DND-41 (cell line): ENCODE measurements at regions not wholly inside any gene's neighbourhood (a gene's known extent, or its start where the extent isn't known, plus 50 kb on each side); places are given as distances from the start of the nearest gene placed in this dataset.

Source experiments
- ATAC-seq: fragments of 200-7000 bp; cut with Tn5 transposase; 3 replicates; pipeline ENCODE4 v1.9.1; 2021; ENCODE audit warnings: low read depth; ENCODE audit not compliant: insufficient read depth
- DNase-seq: peaks from one replicate; pipeline ENCODE4 v3.0.0-alpha.2; 2020
- H2AFZ ChIP-seq: 2 replicates; pipeline ENCODE4 v1.6.0; 2012; ENCODE audit warnings: low read depth, low read length
- H3K27ac ChIP-seq: 2 replicates; pipeline ENCODE4 v1.5.1; 2012; ENCODE audit warnings: low read length, inconsistent platforms
- H3K27me3 ChIP-seq: fragments of 200-600 bp; sonication (generic); 2 replicates; pipeline ENCODE4 v1.6.0; 2012; ENCODE audit warnings: low read length, mild to moderate bottlenecking, inconsistent platforms; ENCODE audit not compliant: insufficient read depth, poor library complexity
- H3K36me3 ChIP-seq: 2 replicates; pipeline ENCODE4 v1.5.1; 2012; ENCODE audit warnings: low read length, inconsistent platforms; ENCODE audit not compliant: insufficient read depth
- H3K4me1 ChIP-seq: 2 replicates; pipeline ENCODE4 v1.5.1; 2012; ENCODE audit warnings: mild to moderate bottlenecking, low read length; ENCODE audit not compliant: insufficient read depth
- H3K4me2 ChIP-seq: 2 replicates; pipeline ENCODE4 v1.6.0; 2012; ENCODE audit warnings: mild to moderate bottlenecking, moderate library complexity, low read length, inconsistent platforms; ENCODE audit not compliant: insufficient read depth
- H3K4me3 ChIP-seq, 2 experiments: fragments of 200-600 bp in 1 of 2; shearing (Covaris generic) in 1 of 2; 2 replicates each; pipeline ENCODE4 v1.5.1; 2012 to 2016; ENCODE audit warnings: inconsistent platforms in 2 of 2, low read length in 2 of 2, mild to moderate bottlenecking in 2 of 2, low read depth in 1 of 2, moderate library complexity in 1 of 2
- H3K79me2 ChIP-seq: 2 replicates; pipeline ENCODE4 v1.6.0; 2012; ENCODE audit warnings: low read length, inconsistent platforms; ENCODE audit not compliant: insufficient read depth
- H3K9ac ChIP-seq: 2 replicates; pipeline ENCODE4 v1.6.0; 2012; ENCODE audit warnings: low read depth, mild to moderate bottlenecking, inconsistent platforms, low read length, moderate library complexity
- H3K9me3 ChIP-seq: 2 replicates; pipeline ENCODE4 v1.5.1; 2012; ENCODE audit warnings: low read length, moderate library complexity, mild to moderate bottlenecking, inconsistent platforms; ENCODE audit not compliant: insufficient read depth, severe bottlenecking
- H4K20me1 ChIP-seq: 2 replicates; pipeline ENCODE4 v1.6.0; 2012; ENCODE audit warnings: low read length; ENCODE audit not compliant: insufficient read depth
- EZH2 ChIP-seq: IDR thresholded peaks from 3 replicates; pipeline ENCODE4 v1.6.1; 2012; ENCODE audit warnings: borderline replicate concordance, low read depth, mild to moderate bottlenecking, moderate library complexity, low read length, inconsistent platforms; ENCODE audit not compliant: severe bottlenecking
- TF ChIP-seq, protein P1 (sequence below): IDR thresholded peaks from 2 replicates; pipeline ENCODE4 v1.5.1; 2012; ENCODE audit warnings: borderline replicate concordance, low read length, moderate library complexity, mild to moderate bottlenecking; ENCODE audit not compliant: poor library complexity, severe bottlenecking; ENCODE audit errors: extremely low read depth

DNA sequence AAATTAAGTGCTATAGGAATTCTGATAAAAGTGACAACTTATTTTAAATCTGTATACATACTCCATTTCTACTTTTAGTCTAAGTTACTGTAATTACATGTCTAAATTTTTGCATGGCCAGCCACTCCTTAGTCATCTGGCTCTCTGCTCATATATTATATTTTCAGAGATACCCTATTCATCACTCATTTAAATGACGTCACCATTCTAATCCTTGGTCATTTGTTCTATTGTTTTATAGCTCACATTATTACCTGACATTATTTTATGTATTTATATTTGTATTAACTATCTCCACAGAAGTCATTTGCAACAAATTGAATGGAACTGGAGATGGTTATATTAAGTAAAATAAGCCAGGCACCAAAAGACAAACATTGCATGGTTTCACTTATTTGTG is 179.6 kb upstream of the CXorf51A start:
- no peaks in the 10 kb centered on the region for H3K4me1 ChIP-seq
- H3K4me2 ChIP-seq: no peak overlapping the region
- no peak overlapping the region for H3K9ac ChIP-seq
- H3K36me3 ChIP-seq: no peaks in the 10 kb centered on the region
- H3K27me3 ChIP-seq: no peaks in the 10 kb centered on the region
- no peak for ATAC-seq
- H3K79me2 ChIP-seq: no peaks in the 10 kb centered on the region
- no peak overlapping the region for H3K4me3 ChIP-seq
- H3K27ac ChIP-seq: no peak overlapping the region
- no peak for TF ChIP-seq EZH2
- TF ChIP-seq, protein P1, sequence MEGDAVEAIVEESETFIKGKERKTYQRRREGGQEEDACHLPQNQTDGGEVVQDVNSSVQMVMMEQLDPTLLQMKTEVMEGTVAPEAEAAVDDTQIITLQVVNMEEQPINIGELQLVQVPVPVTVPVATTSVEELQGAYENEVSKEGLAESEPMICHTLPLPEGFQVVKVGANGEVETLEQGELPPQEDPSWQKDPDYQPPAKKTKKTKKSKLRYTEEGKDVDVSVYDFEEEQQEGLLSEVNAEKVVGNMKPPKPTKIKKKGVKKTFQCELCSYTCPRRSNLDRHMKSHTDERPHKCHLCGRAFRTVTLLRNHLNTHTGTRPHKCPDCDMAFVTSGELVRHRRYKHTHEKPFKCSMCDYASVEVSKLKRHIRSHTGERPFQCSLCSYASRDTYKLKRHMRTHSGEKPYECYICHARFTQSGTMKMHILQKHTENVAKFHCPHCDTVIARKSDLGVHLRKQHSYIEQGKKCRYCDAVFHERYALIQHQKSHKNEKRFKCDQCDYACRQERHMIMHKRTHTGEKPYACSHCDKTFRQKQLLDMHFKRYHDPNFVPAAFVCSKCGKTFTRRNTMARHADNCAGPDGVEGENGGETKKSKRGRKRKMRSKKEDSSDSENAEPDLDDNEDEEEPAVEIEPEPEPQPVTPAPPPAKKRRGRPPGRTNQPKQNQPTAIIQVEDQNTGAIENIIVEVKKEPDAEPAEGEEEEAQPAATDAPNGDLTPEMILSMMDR: no peak
- H4K20me1 ChIP-seq: no peaks in the 10 kb centered on the region
- no peaks in the 10 kb centered on the region for H3K9me3 ChIP-seq
- no peak for DNase-seq
- no peak overlapping the region for H2AFZ ChIP-seq

DNA sequence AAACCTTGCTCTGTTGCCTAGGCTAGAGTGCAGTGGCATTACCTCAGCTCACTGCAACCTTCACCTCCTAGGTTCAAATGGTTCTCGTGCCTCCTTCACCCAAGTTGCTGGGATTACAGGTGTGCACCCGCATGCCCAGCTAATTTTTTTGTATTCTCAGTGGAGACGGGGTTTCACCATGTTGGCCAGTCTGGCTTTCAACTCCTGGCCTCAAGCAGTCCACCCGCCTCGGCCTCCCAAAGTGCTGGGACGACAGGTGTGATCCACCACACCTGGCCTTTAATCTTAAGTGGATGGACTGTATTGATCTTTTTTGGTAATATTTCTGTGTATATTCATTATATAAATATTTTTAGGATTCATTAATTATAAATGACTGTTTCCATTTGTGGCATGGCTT is 158.7 kb upstream of the CXorf51A start:
- H3K4me3 ChIP-seq: no peak overlapping the region
- H2AFZ ChIP-seq: no peak overlapping the region
- no peaks in the 10 kb centered on the region for H3K4me1 ChIP-seq
- DNase-seq (no peak), ATAC-seq (no peak)
- H3K4me2 ChIP-seq: no peak overlapping the region
- no peaks in the 10 kb centered on the region for H3K27me3 ChIP-seq
- no peak overlapping the region for H3K9ac ChIP-seq
- H3K9me3 ChIP-seq: no peaks in the 10 kb centered on the region
- H3K27ac ChIP-seq: no peak overlapping the region
- TF ChIP-seq, protein P1: no peak
- no peak for TF ChIP-seq EZH2
- H4K20me1 ChIP-seq: no peaks in the 10 kb centered on the region
- no peaks in the 10 kb centered on the region for H3K79me2 ChIP-seq
- H3K36me3 ChIP-seq: no peaks in the 10 kb centered on the region

DNA sequence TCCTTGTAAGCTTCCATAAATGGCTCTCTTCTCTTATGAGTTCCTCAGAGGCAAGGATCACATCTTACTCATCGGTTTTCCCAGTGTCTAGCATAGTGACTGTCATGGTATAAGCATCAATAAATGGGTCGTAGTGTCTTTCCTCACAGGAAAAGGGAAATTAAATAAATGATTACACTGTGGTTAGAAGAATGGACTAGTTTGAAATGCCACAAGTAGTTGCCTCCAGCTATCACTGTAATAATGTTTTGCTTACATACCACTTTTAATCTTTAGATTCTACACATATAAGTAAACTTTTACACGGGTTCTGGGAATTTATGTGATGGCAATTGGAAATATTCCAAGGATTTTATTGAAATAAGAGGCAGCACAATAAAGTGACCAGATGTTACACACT is 152.8 kb upstream of the CXorf51A start:
- H3K4me1 ChIP-seq: no peaks in the 10 kb centered on the region
- no peaks in the 10 kb centered on the region for H3K79me2 ChIP-seq
- ATAC-seq (no peak), DNase-seq (no peak)
- H3K27me3 ChIP-seq: no peaks in the 10 kb centered on the region
- no peak overlapping the region for H3K9ac ChIP-seq
- H3K36me3 ChIP-seq: no peaks in the 10 kb centered on the region
- H3K4me3 ChIP-seq: no peak overlapping the region
- H2AFZ ChIP-seq: no peak overlapping the region
- no peaks in the 10 kb centered on the region for H3K9me3 ChIP-seq
- no peak overlapping the region for H3K27ac ChIP-seq
- H4K20me1 ChIP-seq: no peaks in the 10 kb centered on the region
- TF ChIP-seq, protein P1: no peak
- TF ChIP-seq EZH2: no peak
- no peak overlapping the region for H3K4me2 ChIP-seq

DNA sequence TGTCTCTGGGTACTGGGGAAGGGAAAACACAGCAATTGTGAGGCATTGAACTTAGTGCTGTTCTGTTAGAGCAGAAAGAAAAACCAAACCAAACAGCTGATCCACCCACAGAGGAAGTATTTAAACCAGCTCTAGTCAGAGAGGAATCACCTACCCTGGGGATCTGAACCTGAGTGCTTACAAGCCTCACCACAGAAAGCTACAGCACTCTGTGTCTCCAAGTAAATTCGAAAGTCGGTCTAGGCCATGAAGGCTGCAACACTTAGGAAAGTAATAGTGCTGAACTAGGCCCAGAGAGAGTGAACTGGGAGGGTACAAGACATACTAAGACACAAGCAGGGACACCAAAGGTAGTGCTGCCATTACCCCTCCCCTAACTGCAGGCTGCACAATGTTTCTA is 142.2 kb upstream of the CXorf51A start:
- Histone ChIP-seq H3K9me3 (no peaks in the 10 kb centered on the region), H2AFZ (no peak overlapping the region), H3K4me2 (no peak overlapping the region), H3K27ac (no peak overlapping the region), H3K9ac (no peak overlapping the region), H3K27me3 (no peaks in the 10 kb centered on the region), H4K20me1 (no peaks in the 10 kb centered on the region), H3K79me2 (no peaks in the 10 kb centered on the region), H3K4me1 (no peaks in the 10 kb centered on the region), H3K4me3 (no peak overlapping the region), H3K36me3 (no peaks in the 10 kb centered on the region)
- no peak for DNase-seq
- TF ChIP-seq, protein P1: no peak
- ATAC-seq: no peak
